KOPT-K1 (cell line): ENCODE measurements at regions not wholly inside any gene's neighbourhood (a gene's known extent, or its start where the extent isn't known, plus 50 kb on each side); places are given as distances from the start of the nearest gene placed in this dataset.
A peak's percentile ranks its signal among the peaks of the same experiment; 100 is the strongest.
"Not testable (repeated sequence)": the region's sequence is repeated elsewhere in the genome, so short reads cannot be mapped to it uniquely, and the experiment has no call there.

Experiments
- H3K27ac ChIP-seq: fragments of 200-600 bp; sonication (generic); 2 replicates; pipeline ENCODE4 v1.5.1; 2016; ENCODE audit warnings: antibody characterized with exemption, mild to moderate bottlenecking, low read depth, low read length; ENCODE audit not compliant: poor library complexity, severe bottlenecking
- H3K36me3 ChIP-seq: fragments of 200-600 bp; sonication (generic); 2 replicates; pipeline ENCODE4 v1.5.1; 2017; ENCODE audit warnings: antibody characterized with exemption, mild to moderate bottlenecking, low read length, moderate library complexity; ENCODE audit not compliant: insufficient read depth
- H3K9me3 ChIP-seq: fragments of 200-600 bp; sonication (generic); 2 replicates; pipeline ENCODE4 v1.5.1; 2017; ENCODE audit warnings: antibody characterized with exemption, low read length, mild to moderate bottlenecking; ENCODE audit not compliant: insufficient read depth, poor library complexity, severe bottlenecking

DNA sequence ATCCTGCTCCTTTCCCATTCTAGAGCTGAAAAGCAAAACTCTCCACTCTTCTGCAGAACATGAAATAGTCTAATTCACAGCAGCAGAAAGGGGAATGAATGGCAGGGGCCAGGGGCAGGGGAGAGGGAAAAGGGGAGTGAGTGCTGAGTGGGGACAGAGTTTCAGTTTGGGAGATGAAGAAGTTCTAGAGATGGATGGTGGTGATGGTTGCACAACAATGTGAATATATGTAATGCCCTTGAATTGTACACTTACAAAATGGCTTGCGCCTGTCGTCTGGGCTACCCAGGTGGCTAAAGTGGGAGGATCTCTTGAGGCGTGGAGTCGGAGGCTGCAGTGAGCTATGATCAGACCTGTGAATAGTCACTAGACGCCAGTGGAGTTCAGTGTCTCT is 78.5 kb upstream of the MEF2A start:
- Histone ChIP-seq H3K36me3 (no peaks in the 10 kb centered on the region), H3K9me3 (no peaks in the 10 kb centered on the region), H3K27ac (no peak overlapping the region)

DNA sequence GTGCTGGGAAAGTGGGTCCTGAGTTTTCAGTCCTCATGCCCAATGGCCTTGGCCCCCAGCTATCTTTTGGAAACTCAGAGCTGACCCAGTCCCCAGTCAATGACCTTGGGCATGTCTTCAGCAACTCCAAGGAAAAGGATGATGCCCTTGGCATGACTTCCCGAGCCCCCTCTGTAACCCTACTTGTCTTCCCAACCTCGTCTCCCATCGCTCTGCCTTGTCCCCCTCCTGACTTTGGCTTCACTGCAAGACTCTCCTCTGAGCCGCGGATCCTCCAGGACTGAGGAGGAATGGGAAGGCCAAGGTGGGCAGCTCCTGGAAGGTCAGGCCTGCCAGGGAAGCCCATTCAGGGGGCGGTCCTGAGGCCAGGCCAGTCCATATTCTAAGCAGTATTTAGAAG is 73.5 kb upstream of the MEF2A start:
- Histone ChIP-seq H3K27ac (no peak overlapping the region), H3K9me3 (peaks cover 5% of the 10 kb centered on the region), H3K36me3 (no peaks in the 10 kb centered on the region)

DNA sequence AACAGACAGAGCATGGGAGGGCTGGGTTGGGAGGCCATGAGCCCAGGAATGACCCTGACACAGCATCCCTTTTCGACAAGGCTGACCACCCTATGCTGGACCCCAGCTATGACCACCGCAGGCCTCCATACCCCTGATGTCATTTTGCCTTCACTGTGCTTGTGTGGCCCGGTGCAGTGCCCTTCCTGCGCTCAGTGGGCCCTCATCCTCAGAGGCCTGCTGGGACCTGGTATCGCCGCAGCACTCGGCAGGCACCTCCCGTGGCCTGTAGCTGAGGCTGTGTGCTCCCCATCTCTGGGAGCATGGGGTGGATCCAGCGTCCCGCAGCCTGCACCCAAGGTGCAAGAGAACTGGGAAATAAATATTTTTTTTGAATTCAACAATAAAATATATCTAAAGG is 73.1 kb upstream of the MEF2A start:
- no peaks in the 10 kb centered on the region for H3K36me3 ChIP-seq
- no peak overlapping the region for H3K27ac ChIP-seq

DNA sequence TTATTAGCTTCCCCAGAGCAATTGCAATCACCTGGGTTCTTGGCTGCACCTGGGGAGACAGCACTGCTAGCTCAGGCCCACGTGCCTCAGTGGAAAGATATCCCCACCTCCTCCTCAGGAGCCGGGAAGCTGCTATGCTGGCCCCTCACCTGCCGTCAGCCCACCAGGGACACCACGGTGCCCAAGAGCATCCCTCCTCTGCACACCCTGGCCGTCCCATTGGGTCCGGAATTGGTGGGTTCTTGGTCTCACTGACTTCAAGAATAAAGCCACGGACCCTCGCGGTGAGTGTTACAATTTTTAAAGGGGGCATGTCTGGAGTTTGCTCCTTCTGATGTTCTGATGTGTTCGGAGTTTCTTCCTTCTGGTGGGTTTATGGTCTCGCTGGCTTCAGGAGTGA is 72.3 kb upstream of the MEF2A start:
- no peak overlapping the region for H3K27ac ChIP-seq
- H3K36me3 ChIP-seq: no peaks in the 10 kb centered on the region
- H3K9me3 ChIP-seq: peaks cover 17% of the 10 kb centered on the region

More for the DNA sequence above, 73.1 kb upstream of the MEF2A start:
- H3K9me3 ChIP-seq: peaks cover 10% of the 10 kb centered on the region

DNA sequence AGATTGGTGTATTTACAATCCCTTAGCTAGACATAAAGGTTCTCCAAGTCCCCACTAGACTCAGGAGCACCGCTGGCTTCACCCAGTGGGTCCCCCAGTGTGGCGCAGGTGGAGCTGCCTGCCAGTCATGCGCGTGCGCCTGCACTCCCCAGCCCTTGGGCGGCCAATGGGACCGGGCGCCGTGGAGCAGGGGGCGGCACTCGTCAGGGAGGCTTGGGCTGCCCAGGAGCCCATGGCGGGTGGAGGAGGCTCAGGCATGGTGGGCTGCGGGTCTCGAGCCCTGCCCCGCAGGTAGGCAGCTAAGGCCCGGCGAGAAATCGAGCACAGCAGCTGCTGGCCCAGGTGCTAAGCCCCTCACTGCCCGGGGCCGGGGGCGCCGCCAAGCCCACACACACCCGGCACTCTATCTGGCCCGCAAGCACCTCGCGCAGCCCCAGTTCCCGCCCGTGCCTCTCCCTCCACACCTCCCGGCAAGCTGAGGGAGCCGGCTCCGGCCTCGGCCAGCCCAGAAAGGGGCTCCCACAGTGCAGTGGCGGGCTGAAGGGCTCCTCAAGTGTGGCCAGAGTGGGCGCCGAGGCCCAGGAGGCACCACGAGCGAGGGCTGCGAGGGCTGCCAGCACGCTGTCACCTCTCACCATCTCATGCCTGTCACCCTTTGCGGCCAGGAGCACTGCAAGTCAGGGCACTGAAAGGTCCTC is 71.1 kb upstream of the MEF2A start:
- peaks cover 29% of the 10 kb centered on the region for H3K9me3 ChIP-seq
- H3K36me3 ChIP-seq: not testable (repeated sequence)
- H3K27ac ChIP-seq: peak overlapping the region; percentile 74

DNA sequence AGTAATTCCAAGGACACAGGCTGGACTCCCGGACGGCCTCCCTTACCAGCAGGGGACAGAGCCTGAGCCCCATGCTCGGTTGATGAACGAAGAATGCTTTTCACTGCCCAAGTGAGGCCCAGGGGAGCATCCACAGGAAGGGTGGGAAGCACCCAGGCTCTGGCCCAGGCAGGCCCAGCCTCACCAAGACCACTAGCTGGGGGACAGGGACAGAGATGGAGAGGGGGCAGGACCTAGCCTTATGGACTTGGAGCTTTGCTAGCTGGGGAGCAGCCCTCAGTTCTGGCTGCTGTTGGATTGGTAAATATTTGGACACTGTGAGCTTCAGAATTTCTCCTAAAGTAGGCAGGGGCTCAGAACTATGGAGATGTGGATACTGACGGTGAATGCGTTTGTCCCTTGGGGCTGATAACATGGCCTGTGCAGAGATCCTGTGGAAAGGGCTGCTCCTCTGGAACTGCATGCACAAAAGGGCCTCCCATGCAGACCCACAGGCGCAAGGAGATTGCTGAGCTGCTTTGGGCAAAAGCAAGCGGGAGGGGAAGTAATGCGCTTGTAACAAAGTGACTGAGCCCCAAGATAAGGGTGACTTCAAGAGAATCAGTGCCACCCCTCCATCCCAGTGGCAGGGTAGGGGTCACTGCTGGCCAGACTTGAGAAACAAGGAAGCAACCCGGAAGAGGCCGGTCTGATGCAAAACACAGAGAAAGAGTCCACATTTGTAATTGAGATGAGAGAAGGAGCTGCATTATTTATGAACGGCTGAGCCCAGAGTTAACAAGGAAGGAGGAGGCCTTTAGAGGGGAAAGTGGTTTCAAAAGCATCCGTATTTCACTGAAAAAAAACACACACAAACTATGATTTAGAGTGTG is 70.1 kb upstream of the MEF2A start:
- Histone ChIP-seq H3K36me3 (no peaks in the 10 kb centered on the region), H3K9me3 (peaks cover 30% of the 10 kb centered on the region), H3K27ac (peak overlapping the region; percentile 74)

DNA sequence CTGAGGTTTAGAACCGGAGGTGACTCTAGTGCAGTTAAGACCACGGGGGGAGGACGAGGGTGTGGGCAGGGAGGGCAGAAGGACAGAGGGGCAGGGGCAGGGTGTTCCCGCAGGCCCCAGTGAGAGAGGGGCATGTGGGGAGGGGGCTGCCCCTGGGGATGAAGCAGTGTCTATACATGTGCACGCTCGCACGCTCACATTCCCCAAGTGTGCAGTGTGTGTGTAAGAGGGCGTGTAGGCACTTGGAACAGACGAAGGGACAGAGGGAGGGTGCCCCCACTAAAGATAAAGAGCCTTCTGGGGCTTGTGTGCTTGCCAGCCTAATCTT is 69.5 kb upstream of the MEF2A start:
- Histone ChIP-seq H3K27ac (peak overlapping the region; percentile 74), H3K36me3 (no peaks in the 10 kb centered on the region), H3K9me3 (peaks cover 30% of the 10 kb centered on the region)

DNA sequence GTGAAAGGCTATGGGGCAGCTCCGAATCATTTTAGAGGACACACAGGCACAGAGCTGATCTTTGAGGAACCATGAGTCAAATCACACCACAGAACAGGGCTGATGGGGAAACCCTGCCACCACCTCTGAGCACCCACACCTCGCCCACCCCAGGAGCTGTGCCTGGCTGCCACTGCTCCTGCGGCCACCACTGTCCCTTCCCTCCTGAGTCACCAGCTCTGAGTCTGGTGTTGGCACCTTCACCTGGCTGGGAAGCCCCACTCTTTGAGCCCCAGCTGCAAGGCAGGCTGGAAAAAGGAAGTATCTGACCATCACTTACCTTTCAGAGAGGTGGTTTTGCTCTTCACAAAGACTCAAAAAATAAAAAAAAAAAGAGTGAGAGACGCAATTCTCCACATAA is 63.6 kb upstream of the MEF2A start:
- Histone ChIP-seq H3K36me3 (no peaks in the 10 kb centered on the region), H3K27ac (no peak overlapping the region), H3K9me3 (peaks cover 26% of the 10 kb centered on the region)

DNA sequence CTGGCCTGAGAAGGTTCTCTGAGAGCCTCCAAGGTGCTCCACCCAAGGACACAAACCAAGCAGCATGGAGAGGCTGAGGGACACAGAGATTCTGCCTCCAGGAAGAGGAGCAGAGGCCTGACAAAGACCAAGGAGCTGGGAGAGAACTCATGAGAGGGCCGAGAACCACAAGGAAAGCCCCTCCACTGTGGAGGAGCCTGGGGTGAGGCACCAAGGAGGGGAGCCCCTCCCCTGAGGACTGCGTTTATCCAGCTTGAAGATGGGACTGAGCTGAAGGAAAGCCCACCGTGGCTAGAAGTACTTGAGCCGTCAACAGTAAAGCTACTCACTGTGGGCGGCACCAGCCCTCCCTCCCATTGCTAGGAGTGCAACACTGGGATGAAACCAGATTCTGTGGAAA is 63.1 kb upstream of the MEF2A start:
- no peaks in the 10 kb centered on the region for H3K36me3 ChIP-seq
- H3K9me3 ChIP-seq: peaks cover 21% of the 10 kb centered on the region
- no peak overlapping the region for H3K27ac ChIP-seq

DNA sequence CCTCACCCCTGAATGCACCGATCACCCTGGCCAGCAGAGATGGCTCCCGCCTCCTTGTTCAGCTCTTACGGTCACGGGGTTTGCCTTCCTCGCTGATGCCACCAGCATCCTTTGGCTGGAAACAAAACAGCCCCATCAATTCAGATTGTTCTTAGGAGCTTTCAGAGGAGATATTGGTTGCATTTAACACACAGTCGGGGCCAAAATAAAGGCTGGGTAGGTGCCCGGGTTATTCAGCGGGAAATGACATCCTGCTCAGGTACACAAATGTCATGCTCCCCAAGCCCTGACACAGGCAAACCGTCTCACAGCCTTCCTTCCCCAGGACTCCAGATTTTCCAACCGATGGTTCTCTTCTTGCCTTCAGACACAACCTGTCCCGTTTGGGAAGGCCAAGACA is 62.4 kb upstream of the MEF2A start:
- no peaks in the 10 kb centered on the region for H3K36me3 ChIP-seq
- peaks cover 14% of the 10 kb centered on the region for H3K9me3 ChIP-seq
- H3K27ac ChIP-seq: no peak overlapping the region

DNA sequence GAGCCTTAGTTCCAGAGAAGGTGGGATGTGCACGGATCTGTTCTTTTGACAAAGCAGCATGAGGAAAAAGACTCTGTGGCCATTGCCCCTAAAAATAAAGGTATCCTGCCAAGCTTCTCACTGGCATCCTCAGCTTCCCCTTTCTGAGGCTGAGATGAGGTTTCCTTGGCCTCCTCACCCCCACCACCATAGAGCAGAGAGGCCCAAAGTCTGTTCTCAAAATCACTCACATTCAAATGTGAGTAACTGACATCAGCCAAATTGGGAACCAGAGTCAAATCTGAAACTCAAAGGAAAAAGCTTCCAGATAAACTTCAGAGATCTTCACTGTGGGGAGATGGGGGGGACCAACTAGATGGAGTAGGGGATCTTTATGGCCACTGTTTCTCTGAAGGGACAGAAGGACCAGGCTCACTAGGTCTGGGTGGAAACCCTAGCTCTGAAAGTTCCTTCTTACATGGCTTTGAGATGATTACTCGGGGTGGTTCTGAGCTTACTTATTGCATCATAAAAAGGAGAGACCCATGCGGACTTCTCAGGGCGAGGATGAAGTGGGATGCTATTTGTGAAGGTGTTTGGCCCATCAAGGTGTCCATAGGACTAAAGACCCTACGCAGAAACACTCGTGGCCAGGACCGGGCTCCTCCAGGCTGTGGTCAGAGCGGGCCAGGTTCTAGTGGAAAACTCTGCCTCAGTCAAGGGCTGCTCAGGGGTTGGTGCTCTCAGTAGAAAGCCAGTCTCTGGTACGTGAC is 61.5 kb upstream of the MEF2A start:
- no peaks in the 10 kb centered on the region for H3K36me3 ChIP-seq
- no peak overlapping the region for H3K27ac ChIP-seq
- peaks cover 5% of the 10 kb centered on the region for H3K9me3 ChIP-seq

DNA sequence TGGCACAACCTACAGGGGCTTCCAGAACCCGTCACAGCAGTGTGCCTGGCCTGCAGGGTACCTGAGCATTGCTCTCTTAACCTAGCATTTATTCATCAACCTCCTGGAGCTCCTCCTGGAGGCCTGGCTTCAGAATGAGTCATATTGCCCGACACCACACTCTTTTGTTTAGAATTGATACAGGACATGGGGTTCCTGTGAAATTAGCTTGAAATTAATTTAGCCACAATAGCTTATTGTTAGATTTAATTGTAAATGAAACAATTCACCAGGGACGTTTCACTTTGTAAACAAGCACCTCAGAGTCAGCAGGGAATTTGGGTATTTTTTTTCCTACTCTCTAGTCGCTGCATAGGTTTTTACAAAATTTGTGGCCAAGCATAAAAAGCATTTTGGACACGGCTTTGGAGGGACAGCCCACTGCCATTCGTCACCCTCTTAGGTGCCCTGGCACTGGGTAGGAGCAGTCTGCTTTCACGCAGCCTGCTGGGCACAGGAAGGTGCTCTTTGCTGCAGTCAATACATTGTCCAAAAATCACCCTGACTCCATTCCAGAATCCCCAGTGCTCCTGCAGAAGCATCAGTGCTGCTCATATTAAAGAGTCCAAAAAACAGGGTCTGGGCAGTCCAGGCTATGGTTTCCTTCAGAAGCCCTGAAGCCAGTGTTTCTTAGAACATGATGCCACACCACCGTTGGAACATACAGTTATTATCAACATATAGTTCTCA is 60.8 kb upstream of the MEF2A start:
- Histone ChIP-seq H3K9me3 (no peaks in the 10 kb centered on the region), H3K27ac (no peak overlapping the region), H3K36me3 (no peaks in the 10 kb centered on the region)

DNA sequence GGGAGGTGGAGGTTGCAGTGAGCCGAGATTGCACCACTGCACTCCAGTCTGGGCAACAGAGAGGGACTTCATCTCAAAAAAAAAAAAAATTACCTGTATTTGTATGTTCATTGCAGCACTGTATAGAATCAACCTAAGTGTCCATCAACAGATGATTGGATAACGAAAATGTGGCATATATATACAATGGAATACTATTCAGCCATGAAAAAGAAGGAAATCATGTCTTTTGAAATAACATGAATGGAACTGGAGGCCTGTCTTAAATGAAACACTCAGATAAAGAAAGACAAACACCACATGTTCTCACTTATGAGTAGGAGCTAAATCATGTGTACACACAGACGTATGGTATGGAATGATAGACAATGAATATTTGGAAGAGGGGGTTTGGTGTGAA is 59.4 kb upstream of the MEF2A start:
- no peaks in the 10 kb centered on the region for H3K9me3 ChIP-seq
- H3K27ac ChIP-seq: no peak overlapping the region
- H3K36me3 ChIP-seq: no peaks in the 10 kb centered on the region

DNA sequence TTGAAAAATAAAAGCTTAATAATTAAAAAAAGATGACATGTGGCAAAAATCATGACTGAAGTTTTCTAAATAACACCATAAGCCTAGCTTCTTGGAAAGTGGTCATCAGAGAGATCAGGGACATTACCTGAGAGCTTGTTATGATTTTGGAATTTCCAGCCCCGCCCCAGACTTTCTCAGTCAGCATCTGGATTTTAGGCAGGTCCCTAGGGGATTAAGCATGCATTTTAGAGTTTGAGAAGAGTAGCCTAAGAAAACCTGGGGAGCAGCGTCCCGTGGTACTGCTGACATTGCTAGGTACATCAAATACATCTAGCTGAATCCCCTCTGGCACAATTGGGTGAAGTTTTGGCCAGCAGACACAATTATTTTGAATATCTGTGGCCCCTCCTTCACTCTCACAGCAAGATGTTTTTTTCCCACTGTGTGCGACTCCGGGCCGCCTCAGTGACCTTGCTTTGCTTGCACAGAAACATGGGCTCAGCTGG is 58.7 kb upstream of the MEF2A start:
- Histone ChIP-seq H3K27ac (no peak overlapping the region), H3K36me3 (no peaks in the 10 kb centered on the region), H3K9me3 (no peaks in the 10 kb centered on the region)
